GM18507 (cell line): ENCODE measurements at regions not wholly inside any gene's neighbourhood (a gene's known extent, or its start where the extent isn't known, plus 50 kb on each side); places are given as distances from the start of the nearest gene placed in this dataset.

Experiments
- DNase-seq: peaks from one replicate; pipeline ENCODE4 v3.0.0; 2011; ENCODE audit warnings: low read depth; ENCODE audit not compliant: insufficient read length; ENCODE audit errors: extremely low spot score
- FAIRE-seq: peaks from 2 replicates; lab custom pipeline; 2011; peaks lifted over from hg19 to GRCh38; lab: Jason Lieb, UNC

- peak; percentile 70 for FAIRE-seq
- no peak for DNase-seq
These were observed 572.6 kb upstream of the CLINT1 start for GRCh38 chr5:158431369-158432029.

- no peak for FAIRE-seq
- DNase-seq: no peak
These were observed 571.8 kb upstream of the CLINT1 start for GRCh38 chr5:158430798-158431167.

- no peak for DNase-seq
- FAIRE-seq: no peak
These were observed 571.3 kb upstream of the CLINT1 start for GRCh38 chr5:158430166-158430797.

GRCh38 chr5:158429564-158429963, 570.6 kb upstream of the CLINT1 start:
- DNase-seq (no peak), FAIRE-seq (no peak)

GRCh38 chr5:158423623-158424200, 564.8 kb upstream of the CLINT1 start:
- DNase-seq: no peak
- FAIRE-seq: no peak

GRCh38 chr5:158422653-158423515, 563.9 kb upstream of the CLINT1 start:
- FAIRE-seq (no peak), DNase-seq (no peak)

- FAIRE-seq (no peak), DNase-seq (no peak)
These were observed 562.4 kb upstream of the CLINT1 start for GRCh38 chr5:158421319-158421718.

GRCh38 chr5:158419186-158419585, 560.2 kb upstream of the CLINT1 start:
- FAIRE-seq: no peak
- no peak for DNase-seq

- DNase-seq (no peak), FAIRE-seq (no peak)
These were observed 555.8 kb upstream of the CLINT1 start for GRCh38 chr5:158414780-158415179.

- DNase-seq (no peak), FAIRE-seq (no peak)
These were observed 555.4 kb upstream of the CLINT1 start for GRCh38 chr5:158414333-158414762.

GRCh38 chr5:158413122-158413680, 554.3 kb upstream of the CLINT1 start:
- no peak for FAIRE-seq

GRCh38 chr5:158410976-158411375, 552.0 kb upstream of the CLINT1 start:
- peak; percentile 31 for FAIRE-seq
- no peak for DNase-seq

More at GRCh38 chr5:158413122-158413680, 554.3 kb upstream of the CLINT1 start:
- DNase-seq: no peak

GRCh38 chr5:158409507-158409906, 550.6 kb upstream of the CLINT1 start:
- DNase-seq (no peak), FAIRE-seq (peak; percentile 88)

- FAIRE-seq: no peak
- DNase-seq: no peak
These were observed 548.9 kb upstream of the CLINT1 start for GRCh38 chr5:158407824-158408195.

GRCh38 chr5:158406884-158407823, 548.2 kb upstream of the CLINT1 start:
- peak; percentile 71 for FAIRE-seq

GRCh38 chr5:158398360-158399201, 539.6 kb upstream of the CLINT1 start:
- DNase-seq (no peak), FAIRE-seq (peak; percentile 96)

More at GRCh38 chr5:158406884-158407823, 548.2 kb upstream of the CLINT1 start:
- DNase-seq: no peak

- DNase-seq (no peak), FAIRE-seq (no peak)
These were observed 538.3 kb upstream of the CLINT1 start for GRCh38 chr5:158397278-158397677.

- DNase-seq: no peak
- FAIRE-seq: no peak
These were observed 535.2 kb upstream of the CLINT1 start for GRCh38 chr5:158394102-158394501.
